ENCODE measurements at regions not wholly inside any gene's neighbourhood (a gene's known extent, or its start where the extent isn't known, plus 50 kb on each side); places are given as distances from the start of the nearest gene placed in this dataset.

DNA sequence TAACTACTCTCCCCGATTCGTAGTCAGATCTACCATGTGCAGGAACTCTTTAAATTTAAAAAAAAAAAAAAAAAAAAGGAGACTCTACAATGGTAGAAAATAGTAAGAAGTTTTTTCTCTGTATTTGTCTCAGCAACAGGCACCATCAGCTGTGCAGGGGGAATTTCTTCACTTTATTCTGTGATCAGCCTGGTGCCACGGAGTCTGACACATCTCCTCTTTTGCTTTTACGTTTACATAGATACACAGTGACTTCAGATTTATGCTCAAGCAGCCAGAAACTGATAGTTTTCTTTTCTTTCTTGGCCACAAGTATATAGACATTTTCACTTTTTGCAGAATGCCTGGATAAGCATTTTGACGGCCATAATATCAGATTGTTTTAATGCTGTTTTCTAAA is 190.6 kb upstream of the AKR1E2 start:
- Mint-ChIP-seq H3K4me3 (no peak overlapping the region), H3K27me3 (no peaks in the 10 kb centered on the region), H3K36me3 (ENCODE audit: low read depth) (no peaks in the 10 kb centered on the region), H3K9me3 (no peaks in the 10 kb centered on the region), H3K4me1 (no peaks in the 10 kb centered on the region), H3K27ac (no peak overlapping the region)
- ATAC-seq (replicated peaks) = peak; percentile 87

DNA sequence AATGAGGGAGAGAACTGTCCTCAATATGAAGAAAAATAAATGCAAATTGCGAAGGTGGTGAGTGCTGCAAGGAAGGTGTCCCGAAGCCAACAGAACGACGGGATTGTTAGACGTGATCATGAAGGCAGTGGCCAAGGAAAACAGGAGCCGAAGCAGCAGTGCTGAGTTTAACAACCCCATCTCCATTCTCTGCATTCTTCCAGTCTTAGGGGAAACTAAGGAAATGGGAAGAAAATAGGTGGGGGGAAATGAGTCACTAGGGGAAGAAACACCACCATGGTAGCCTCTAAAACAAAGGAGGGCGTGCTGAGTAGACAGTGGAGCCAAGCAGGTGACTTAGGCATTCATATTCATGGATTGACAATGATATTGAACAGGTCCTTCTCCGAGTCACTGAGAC is 192.2 kb upstream of the AKR1E2 start:
- no peak overlapping the region for H3K27ac Mint-ChIP-seq
- no peak overlapping the region for H3K4me3 Mint-ChIP-seq
- H3K4me1 Mint-ChIP-seq = no peaks in the 10 kb centered on the region
- no peaks in the 10 kb centered on the region for H3K9me3 Mint-ChIP-seq
- ATAC-seq (replicated peaks) = no peak
- no peaks in the 10 kb centered on the region for H3K27me3 Mint-ChIP-seq
- no peaks in the 10 kb centered on the region for H3K36me3 Mint-ChIP-seq (ENCODE audit: low read depth)

DNA sequence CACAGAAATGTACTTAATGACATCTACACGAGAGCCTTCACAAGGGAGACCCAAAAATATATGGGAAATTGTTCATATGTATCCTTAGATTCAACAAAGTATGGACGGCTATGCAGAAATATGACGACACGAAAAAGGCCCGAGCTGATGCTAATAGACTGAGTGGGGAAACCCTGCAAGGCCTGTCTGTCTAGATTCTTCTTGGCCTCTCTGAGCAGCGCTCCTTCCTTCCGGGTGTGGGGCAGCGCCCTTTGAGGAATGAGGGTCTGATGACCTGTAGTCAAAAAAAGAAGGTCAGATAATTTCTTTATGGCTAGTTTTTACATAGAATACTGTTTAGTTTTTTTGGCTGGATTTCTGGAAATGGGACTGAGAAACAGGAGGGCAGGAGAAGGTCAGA is 192.8 kb upstream of the AKR1E2 start:
- H3K9me3 Mint-ChIP-seq = no peaks in the 10 kb centered on the region
- no peaks in the 10 kb centered on the region for H3K4me1 Mint-ChIP-seq
- ATAC-seq (replicated peaks) = no peak
- no peaks in the 10 kb centered on the region for H3K27me3 Mint-ChIP-seq
- H3K4me3 Mint-ChIP-seq = no peak overlapping the region
- no peak overlapping the region for H3K27ac Mint-ChIP-seq
- H3K36me3 Mint-ChIP-seq (ENCODE audit: low read depth) = no peaks in the 10 kb centered on the region

- H3K36me3 Mint-ChIP-seq (ENCODE audit: low read depth) = no peaks in the 10 kb centered on the region
- no peak overlapping the region for H3K4me3 Mint-ChIP-seq
- ATAC-seq (replicated peaks) = no peak
- no peak overlapping the region for H3K27ac Mint-ChIP-seq
- H3K27me3 Mint-ChIP-seq = no peaks in the 10 kb centered on the region
- no peaks in the 10 kb centered on the region for H3K9me3 Mint-ChIP-seq
- no peaks in the 10 kb centered on the region for H3K4me1 Mint-ChIP-seq
Observed at GRCh38 chr10:4632757-4633156, 193.2 kb upstream of the AKR1E2 start.

DNA sequence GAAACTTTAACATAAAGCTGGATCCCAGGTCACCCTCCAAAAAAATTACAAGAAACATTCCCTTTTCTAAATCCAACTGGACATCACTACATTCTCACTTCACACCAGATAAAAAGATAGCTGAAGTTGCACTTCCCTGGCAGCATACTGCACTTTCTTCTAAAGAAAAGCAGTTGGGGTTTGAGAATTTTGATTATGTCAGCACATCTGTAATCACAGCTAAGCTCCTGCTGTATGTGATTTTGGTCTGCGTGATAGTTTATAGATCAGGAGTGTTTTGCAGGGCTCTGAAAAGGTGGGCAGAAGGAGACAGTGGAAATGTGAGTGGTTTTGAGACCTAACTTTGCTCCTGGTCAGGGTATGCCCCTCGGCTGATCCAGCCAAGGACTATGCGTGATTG is 199.1 kb upstream of the AKR1E2 start:
- no peak for ATAC-seq (replicated peaks)
- H3K9me3 Mint-ChIP-seq = peaks cover 8% of the 10 kb centered on the region
- H3K27ac Mint-ChIP-seq = no peak overlapping the region
- H3K36me3 Mint-ChIP-seq (ENCODE audit: low read depth) = no peaks in the 10 kb centered on the region
- no peaks in the 10 kb centered on the region for H3K4me1 Mint-ChIP-seq
- H3K4me3 Mint-ChIP-seq = no peak overlapping the region
- no peaks in the 10 kb centered on the region for H3K27me3 Mint-ChIP-seq

GRCh38 chr10:4623757-4624420 is 202.1 kb upstream of the AKR1E2 start:
- Mint-ChIP-seq H3K4me3 (no peak overlapping the region), H3K4me1 (no peaks in the 10 kb centered on the region), H3K36me3 (ENCODE audit: low read depth) (no peaks in the 10 kb centered on the region), H3K27me3 (peaks cover 7% of the 10 kb centered on the region), H3K9me3 (peaks cover 8% of the 10 kb centered on the region), H3K27ac (no peak overlapping the region)
- no peak for ATAC-seq (replicated peaks)

GRCh38 chr10:4623200-4623599 is 202.8 kb upstream of the AKR1E2 start:
- Mint-ChIP-seq H3K36me3 (ENCODE audit: low read depth) (no peaks in the 10 kb centered on the region), H3K27ac (no peak overlapping the region), H3K27me3 (peaks cover 7% of the 10 kb centered on the region), H3K9me3 (peaks cover 8% of the 10 kb centered on the region), H3K4me3 (no peak overlapping the region), H3K4me1 (no peaks in the 10 kb centered on the region)
- no peak for ATAC-seq (replicated peaks)

DNA sequence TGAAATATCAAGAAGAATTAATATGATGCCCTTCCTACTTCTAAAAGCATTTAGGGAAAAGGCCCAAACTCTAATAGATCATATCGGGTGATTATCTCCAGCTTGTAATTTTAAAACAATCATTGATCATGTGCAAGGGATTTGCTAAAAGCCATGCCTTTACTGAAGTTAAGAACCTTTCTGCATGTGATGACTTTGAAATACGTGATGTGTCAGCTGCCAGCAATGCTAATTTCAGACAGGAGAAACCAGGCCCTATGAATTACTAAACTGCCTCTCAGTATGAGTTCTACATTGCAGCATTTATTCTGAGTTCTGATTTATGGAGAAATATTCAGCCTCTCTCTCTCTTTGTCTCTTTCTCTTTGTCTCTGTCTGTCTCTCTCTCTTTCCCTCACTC is 203.6 kb upstream of the AKR1E2 start:
- Mint-ChIP-seq H3K36me3 (ENCODE audit: low read depth) (no peaks in the 10 kb centered on the region), H3K4me1 (no peaks in the 10 kb centered on the region), H3K27ac (no peak overlapping the region), H3K9me3 (peaks cover 8% of the 10 kb centered on the region), H3K4me3 (no peak overlapping the region), H3K27me3 (peaks cover 10% of the 10 kb centered on the region)
- ATAC-seq (replicated peaks) = no peak

DNA sequence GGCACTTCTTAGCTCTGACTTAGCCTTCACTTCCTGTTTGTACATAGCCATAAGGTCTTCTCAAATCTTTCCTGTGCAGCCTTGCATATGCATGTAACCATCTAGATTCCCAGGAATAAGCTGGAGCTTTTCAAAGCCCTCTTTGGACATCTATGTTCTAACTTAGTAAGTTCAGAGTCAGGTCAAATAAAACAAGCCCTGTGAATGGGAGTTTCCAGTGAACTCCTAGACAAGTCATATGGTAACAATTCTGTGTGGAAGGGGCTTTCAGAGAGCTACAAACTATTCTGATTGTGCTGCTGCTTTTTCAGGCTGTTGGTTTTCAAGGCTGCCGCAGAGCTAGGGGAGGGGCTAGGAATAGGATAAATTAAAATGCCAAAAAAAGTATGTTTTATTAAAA is 208.4 kb upstream of the AKR1E2 start:
- H3K4me1 Mint-ChIP-seq = no peaks in the 10 kb centered on the region
- peaks cover 7% of the 10 kb centered on the region for H3K9me3 Mint-ChIP-seq
- no peaks in the 10 kb centered on the region for H3K36me3 Mint-ChIP-seq (ENCODE audit: low read depth)
- H3K27ac Mint-ChIP-seq = no peak overlapping the region
- no peak overlapping the region for H3K4me3 Mint-ChIP-seq
- H3K27me3 Mint-ChIP-seq = peaks cover 10% of the 10 kb centered on the region
- no peak for ATAC-seq (replicated peaks)

GRCh38 chr10:4615042-4615441 is 211.0 kb upstream of the AKR1E2 start:
- peaks cover 7% of the 10 kb centered on the region for H3K27me3 Mint-ChIP-seq
- H3K4me1 Mint-ChIP-seq = no peaks in the 10 kb centered on the region
- no peak for ATAC-seq (replicated peaks)
- H3K27ac Mint-ChIP-seq = no peak overlapping the region
- no peaks in the 10 kb centered on the region for H3K36me3 Mint-ChIP-seq (ENCODE audit: low read depth)
- H3K9me3 Mint-ChIP-seq = peaks cover 7% of the 10 kb centered on the region
- no peak overlapping the region for H3K4me3 Mint-ChIP-seq

- H3K27me3 Mint-ChIP-seq = no peaks in the 10 kb centered on the region
- H3K9me3 Mint-ChIP-seq = no peaks in the 10 kb centered on the region
- no peaks in the 10 kb centered on the region for H3K36me3 Mint-ChIP-seq (ENCODE audit: low read depth)
- no peak for ATAC-seq (replicated peaks)
- no peak overlapping the region for H3K4me3 Mint-ChIP-seq
- H3K4me1 Mint-ChIP-seq = no peaks in the 10 kb centered on the region
- no peak overlapping the region for H3K27ac Mint-ChIP-seq
Observed at GRCh38 chr10:4609251-4609650, 216.8 kb upstream of the AKR1E2 start.

DNA sequence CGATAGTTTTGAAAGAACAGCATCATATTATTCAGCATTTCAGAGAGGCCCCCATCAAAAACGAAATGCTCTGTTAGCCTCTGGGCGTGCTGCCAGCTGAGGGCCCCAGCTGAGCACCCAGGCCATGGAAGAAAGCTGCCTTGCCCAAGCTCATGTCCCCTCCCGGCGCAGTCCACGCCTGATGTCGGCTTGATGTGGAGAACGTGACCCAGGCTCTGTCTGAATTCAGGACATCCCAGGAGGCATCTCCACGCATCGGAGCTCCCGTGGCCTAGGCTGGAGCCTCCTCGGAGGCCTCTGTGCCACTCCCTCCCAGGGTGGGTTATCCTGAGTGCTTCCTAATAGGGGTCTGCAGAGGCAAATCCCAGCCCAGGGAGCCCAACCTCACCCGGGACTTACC is 218.3 kb upstream of the AKR1E2 start:
- Mint-ChIP-seq H3K4me3 (no peak overlapping the region), H3K27ac (peak overlapping the region; percentile 58), H3K4me1 (no peaks in the 10 kb centered on the region), H3K36me3 (ENCODE audit: low read depth) (no peaks in the 10 kb centered on the region), H3K9me3 (no peaks in the 10 kb centered on the region), H3K27me3 (no peaks in the 10 kb centered on the region)
- ATAC-seq (replicated peaks) = no peak

DNA sequence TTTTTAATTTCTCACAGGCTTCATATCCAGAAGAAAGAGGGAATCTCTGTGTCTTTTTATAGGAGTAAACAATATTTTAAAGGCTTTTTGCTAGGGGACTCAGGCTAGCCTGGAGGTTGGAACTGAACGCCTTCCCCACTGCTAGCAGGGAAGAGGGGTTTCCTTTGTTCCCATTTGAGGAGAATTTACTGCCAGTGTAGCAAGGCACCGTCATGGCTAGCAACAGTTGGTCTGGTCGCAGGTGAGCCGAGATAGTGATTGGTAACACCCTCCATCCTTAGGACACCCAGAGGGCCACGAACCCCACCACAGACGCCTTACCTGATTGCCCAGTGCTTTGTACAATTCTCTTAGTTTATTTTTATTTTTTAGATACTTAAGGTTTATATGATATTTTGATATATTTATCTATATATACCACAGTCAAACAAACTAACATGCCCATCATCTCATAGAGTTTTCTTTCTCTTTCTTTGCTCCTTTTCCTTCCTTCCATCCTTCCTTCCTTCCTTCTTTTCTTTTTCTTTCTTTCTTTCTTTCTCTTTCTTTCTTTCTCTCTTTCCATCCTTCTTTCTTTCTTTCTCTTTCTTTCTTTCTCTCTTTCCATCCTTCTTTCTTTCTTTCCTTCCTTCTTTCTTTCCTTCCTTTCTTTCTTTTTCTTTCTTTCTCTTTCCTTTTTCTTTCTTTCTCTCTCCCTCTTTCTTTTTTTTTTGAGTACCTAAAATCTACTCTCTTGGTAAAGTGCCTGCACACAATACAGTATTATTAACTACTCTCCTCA is 219.0 kb upstream of the AKR1E2 start:
- ATAC-seq (replicated peaks) = no peak
- H3K9me3 Mint-ChIP-seq = no peaks in the 10 kb centered on the region
- H3K36me3 Mint-ChIP-seq (ENCODE audit: low read depth) = no peaks in the 10 kb centered on the region
- H3K27ac Mint-ChIP-seq = peak overlapping the region; percentile 58
- no peak overlapping the region for H3K4me3 Mint-ChIP-seq
- no peaks in the 10 kb centered on the region for H3K27me3 Mint-ChIP-seq
- H3K4me1 Mint-ChIP-seq = no peaks in the 10 kb centered on the region

GRCh38 chr10:4602764-4603491 is 223.1 kb upstream of the AKR1E2 start:
- no peak overlapping the region for H3K4me3 Mint-ChIP-seq
- no peaks in the 10 kb centered on the region for H3K27me3 Mint-ChIP-seq
- no peak for ATAC-seq (replicated peaks)
- no peaks in the 10 kb centered on the region for H3K36me3 Mint-ChIP-seq (ENCODE audit: low read depth)
- no peaks in the 10 kb centered on the region for H3K9me3 Mint-ChIP-seq
- no peaks in the 10 kb centered on the region for H3K4me1 Mint-ChIP-seq
- H3K27ac Mint-ChIP-seq = no peak overlapping the region

- H3K9me3 Mint-ChIP-seq = no peaks in the 10 kb centered on the region
- no peaks in the 10 kb centered on the region for H3K4me1 Mint-ChIP-seq
- H3K36me3 Mint-ChIP-seq (ENCODE audit: low read depth) = no peaks in the 10 kb centered on the region
- H3K27me3 Mint-ChIP-seq = no peaks in the 10 kb centered on the region
- no peak for ATAC-seq (replicated peaks)
- no peak overlapping the region for H3K27ac Mint-ChIP-seq
- no peak overlapping the region for H3K4me3 Mint-ChIP-seq
Observed at GRCh38 chr10:4599471-4599870, 226.5 kb upstream of the AKR1E2 start.

All from activated T-helper 17 cell treated with anti-CD3 and anti-CD28 coated beads, Interleukin-2, amount 50 U/mL, for 72 hours (primary cell).